ACHN (cell line): ENCODE measurements at regions not wholly inside any gene's neighbourhood (a gene's known extent, or its start where the extent isn't known, plus 50 kb on each side); places are given as distances from the start of the nearest gene placed in this dataset.
"Not testable (repeated sequence)": the region's sequence is repeated elsewhere in the genome, so short reads cannot be mapped to it uniquely, and the experiment has no call there.

Source experiments
- DNase-seq: peaks from one replicate; pipeline ENCODE4 v3.0.0-alpha.2; 2015
- in situ Hi-C: cut with HindIII; loops from 2 replicates; pipeline ENCODE4 v1.10.0; 2017; ENCODE audit warnings: low sequenced_read_pairs, low pct_ligation_motif_present, low pct_unique_long_range_greater_than_20kb

- in situ Hi-C loops = no loop called here
Measured at GRCh38 chr15:56813995-56814394, 80.7 kb upstream of the ZNF280D start.

DNA sequence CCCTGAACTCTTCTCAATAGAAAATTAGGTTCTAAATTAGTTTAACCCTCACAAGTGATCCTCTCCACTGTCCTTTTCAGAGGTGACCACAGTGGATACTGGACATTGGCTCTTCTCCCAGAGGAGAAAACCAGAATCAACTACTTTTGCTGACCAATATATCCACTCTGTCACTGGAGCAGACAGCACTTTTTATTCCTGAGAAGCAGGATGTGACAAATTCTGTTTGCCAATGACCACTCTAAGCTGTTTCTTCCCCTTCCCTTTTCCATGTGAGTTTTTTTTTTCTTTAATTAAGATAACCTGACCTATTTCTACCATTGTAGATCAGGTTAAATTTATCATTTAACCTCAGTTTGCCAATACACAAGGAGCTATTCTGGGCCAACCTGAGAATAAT lies 79.7 kb upstream of the ZNF280D start:
- in situ Hi-C loops = no loop called here
- no peak for DNase-seq

More at GRCh38 chr15:56813995-56814394, 80.7 kb upstream of the ZNF280D start:
- DNase-seq = no peak

- in situ Hi-C loops = no loop called here
- DNase-seq = no peak
Measured at GRCh38 chr15:56812221-56812620, 78.9 kb upstream of the ZNF280D start.

- in situ Hi-C loops = no loop called here
Measured at GRCh38 chr15:56811586-56811985, 78.3 kb upstream of the ZNF280D start.

DNA sequence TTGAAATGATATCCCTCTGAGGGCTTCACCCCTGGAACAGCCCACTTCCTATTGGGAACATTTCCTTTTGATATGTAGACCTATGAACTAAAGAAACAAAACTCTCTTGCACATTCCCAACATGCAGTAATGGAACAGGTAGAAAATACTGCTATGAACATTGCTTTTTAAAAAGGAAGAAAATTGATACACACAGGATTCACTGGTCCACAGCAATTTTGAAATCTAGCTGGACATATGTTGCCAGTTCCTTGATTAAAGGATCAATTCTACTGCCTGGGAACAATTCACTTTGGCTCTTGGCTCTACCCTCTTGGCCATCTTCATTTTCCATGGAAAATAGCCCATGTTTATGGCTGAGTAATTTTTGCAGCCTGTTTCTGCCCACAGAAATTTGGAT lies 74.9 kb upstream of the ZNF280D start:
- DNase-seq = no peak
- in situ Hi-C loops = no loop called here

More at GRCh38 chr15:56811586-56811985, 78.3 kb upstream of the ZNF280D start:
- DNase-seq = no peak

GRCh38 chr15:56806148-56806536 lies 72.8 kb upstream of the ZNF280D start:
- in situ Hi-C loops = no loop called here
- peak; percentile 7 for DNase-seq

DNA sequence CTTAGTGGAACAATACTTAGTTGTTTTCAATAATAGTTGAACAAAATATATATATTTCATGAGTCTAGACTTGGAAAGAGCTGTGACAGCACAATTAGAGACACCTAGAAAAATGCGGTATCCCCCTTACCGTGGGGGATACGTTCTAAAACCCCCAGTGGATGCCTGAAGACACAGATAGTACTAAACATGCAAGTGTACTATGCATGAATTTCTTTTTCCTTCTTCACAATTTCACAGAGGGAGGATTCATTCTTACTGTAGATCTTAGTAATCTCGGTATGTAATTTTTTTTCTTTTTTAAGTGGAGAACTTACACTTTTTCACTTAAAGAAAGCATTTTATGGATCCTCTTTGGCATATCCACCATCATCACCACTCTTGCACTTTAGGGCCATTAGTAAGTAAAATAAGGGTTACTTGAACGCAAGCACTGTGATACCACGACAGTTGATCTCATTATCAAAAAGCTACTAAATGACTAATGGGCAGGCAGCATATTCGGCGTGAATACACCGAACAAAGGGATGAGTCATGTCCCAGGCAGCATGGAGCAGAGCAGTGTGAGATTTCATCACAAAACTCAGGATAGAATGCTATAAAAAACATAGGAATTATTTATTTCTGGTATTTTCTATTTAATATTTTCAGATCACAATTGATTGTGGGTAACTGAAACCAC lies 72.3 kb upstream of the ZNF280D start:
- DNase-seq = peak; percentile 71
- in situ Hi-C loops = no loop called here

DNA sequence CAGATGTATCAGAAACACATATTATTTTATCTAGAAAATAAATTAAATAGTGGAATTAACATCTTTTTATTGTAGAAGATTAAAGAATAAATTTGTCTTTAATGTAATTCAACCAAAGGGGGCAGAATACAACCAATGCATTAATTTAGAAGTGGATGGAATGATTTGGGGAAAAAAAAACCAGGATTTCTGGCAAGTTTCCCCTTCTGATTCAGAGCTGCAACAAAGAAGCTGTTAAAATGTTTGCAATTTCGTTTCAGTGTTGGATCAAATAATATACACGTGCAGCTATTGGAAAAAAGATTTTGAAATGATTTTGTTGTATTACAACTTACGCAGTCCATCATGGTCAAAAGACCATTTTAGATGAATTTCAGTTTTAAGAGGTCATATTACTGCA lies 71.6 kb upstream of the ZNF280D start:
- peak; percentile 6 for DNase-seq
- in situ Hi-C loops = no loop called here

DNA sequence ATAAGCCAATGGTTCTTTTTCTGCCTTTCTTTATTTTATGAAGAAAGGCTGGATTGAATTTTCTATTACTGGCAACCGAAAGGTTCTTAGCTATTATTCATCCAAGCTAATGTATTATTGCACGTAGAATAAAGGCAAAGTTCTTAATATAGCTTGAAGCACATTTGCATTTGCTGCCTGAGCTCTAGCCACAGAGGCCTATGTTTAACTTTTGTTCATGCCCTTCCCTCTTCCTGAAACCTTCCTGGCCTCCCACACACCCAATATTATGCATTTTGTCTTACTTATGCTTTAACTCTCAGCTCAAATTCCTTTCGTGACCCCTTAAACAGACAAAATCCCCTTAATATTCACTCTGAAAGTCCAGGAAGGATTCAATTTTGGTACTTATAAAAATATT lies 71.0 kb upstream of the ZNF280D start:
- in situ Hi-C loops = no loop called here
- no peak for DNase-seq

- in situ Hi-C loops = no loop called here
- no peak for DNase-seq
Measured at GRCh38 chr15:56802161-56802560, 68.9 kb upstream of the ZNF280D start.

- no peak for DNase-seq
- in situ Hi-C loops = no loop called here
Measured at GRCh38 chr15:56798639-56799038, 65.3 kb upstream of the ZNF280D start.

DNA sequence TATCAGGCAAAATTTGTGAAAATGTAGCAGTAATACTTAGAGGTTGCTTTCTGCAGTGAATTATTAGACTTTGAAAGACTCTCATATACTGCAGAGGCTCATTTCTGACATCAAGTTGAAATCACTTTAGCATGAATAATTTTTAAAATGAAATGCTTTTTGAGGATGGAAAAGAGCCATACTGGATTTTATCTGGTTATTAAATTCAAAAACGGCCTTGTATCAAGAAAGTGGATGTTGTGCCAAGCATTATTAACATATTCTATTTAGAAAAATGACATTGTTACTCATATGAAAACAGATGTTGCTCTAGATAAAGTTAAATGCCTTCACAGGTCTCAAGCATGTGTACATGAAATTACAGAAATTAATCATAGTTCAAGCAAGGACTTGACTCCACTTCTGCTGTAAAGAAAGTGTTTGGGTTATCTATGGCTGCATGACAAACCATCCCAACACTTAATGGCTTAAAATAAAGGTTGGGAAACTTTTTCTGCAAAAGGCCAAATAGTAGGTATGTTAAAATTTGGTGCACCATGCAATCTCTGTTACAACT lies 64.5 kb upstream of the ZNF280D start:
- DNase-seq = no peak
- in situ Hi-C loops = no loop called here

- DNase-seq = no peak
- in situ Hi-C loops = no loop called here
Measured at GRCh38 chr15:56795502-56795901, 62.2 kb upstream of the ZNF280D start.

- no peak for DNase-seq
- in situ Hi-C loops = no loop called here
Measured at GRCh38 chr15:56794553-56795329, 61.4 kb upstream of the ZNF280D start.

DNA sequence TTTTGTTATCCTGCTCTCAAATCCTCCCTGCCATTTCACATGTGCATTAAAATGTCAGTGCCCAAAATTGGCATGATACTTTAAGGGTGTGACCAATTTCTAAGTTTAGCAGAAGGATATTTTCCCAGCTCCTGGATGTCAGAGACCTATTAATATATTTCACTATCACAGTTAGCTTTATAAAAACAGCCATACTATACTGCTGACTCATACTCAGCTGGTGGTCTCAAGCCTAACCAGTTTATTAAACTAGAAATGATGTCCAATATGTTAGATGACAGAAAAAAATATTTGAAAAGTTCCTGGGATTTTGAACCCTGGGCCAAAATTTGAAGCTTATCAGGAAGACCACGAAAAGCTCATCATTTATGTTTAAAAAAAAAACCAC lies 60.9 kb upstream of the ZNF280D start:
- no peak for DNase-seq
- in situ Hi-C loops = no loop called here

DNA sequence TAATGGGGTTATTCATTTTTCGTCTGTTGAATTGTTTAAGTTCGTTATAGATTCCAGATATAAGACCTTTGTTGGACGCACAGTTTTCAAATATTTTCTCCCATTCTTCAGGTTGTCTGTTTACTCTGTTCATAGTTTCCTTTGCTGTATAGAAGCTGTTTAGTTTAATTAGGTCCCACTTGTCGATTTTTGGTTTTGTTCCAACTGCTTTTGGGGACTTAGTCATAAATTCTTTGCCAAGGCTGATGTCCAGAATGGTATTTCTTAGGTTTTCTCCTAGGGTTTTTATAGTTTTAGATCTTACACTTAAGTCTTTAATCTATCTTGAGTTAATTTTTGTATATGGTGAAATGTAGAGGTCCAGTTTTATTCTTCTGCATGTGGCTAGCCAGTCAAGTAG lies 58.9 kb upstream of the ZNF280D start:
- in situ Hi-C loops = no loop called here
- no peak for DNase-seq

- DNase-seq, in situ Hi-C loops: not testable (repeated sequence)
Measured at GRCh38 chr15:56791521-56791920, 58.2 kb upstream of the ZNF280D start.

DNA sequence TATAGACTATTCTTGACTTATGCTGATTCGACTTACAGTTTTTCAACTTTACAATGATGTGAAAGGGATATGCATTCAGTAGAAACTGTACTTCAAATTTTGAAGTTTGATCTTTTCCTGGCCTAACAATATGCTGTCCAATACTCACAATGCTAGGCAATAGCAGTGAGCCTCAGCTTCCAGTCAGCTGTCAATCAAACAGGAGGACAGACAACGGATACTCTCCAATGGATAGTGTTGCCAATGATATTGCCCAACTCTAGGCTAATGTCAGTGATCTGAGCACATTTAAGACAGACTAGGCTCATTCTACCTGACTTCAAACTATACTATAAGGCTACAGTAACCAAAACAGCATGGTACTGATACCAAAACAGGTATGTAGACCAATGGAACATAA lies 55.0 kb upstream of the ZNF280D start:
- DNase-seq = no peak
- in situ Hi-C loops = no loop called here

- DNase-seq = no peak
- in situ Hi-C loops = no loop called here
Measured at GRCh38 chr15:56786966-56787365, 53.7 kb upstream of the ZNF280D start.
